ENCODE measurements at regions not wholly inside any gene's neighbourhood (a gene's known extent, or its start where the extent isn't known, plus 50 kb on each side); places are given as distances from the start of the nearest gene placed in this dataset.
"Not testable (repeated sequence)": the region's sequence is repeated elsewhere in the genome, so short reads cannot be mapped to it uniquely, and the experiment has no call there.

- DNase-seq (ENCODE audit: low read depth in 2 of 2) = no peak
These were observed 1408.7 kb upstream of the GOT2 start for GRCh38 chr16:60142619-60143347.

DNA sequence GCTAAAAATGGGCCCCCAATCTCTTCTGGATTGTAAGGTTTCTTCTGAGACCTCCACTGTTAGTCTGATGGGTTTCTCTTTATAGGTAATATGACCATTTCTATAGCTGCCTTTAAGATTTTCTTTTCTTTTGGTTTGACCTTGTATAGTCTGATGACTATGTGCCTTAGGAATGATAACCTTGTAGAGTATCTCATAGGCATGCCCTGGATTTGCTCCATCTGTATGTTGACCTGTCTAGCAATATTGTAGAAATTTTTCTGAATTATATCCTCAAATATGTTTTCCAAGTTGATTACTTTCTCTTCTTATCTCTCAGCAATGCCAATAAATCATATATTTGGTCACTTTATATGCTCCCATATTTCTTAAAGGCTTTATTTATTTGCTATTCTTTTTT, 1403.8 kb upstream of the GOT2 start:
- DNase-seq (ENCODE audit: low read depth in 2 of 2) = no peak

DNA sequence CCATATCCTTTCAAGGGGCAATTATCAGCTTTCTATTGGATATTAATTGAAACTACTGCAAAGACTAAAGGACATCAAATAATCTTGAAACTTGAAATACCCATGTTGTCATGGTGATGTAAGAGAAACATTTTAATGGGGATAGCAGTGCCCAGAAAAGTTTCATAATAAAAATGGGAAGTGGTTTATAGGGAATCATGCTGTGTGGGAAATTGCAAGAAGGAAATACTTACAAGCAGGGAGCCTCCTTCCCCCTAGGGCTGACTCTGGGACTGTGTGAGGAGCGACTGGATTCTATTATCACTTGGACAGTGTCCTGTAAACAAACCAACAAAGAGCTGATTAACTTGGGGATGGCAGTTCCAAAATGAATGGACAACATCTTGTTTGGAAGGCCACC, 1393.1 kb upstream of the GOT2 start:
- DNase-seq (ENCODE audit: low read depth in 2 of 2) = no peak

- not testable (repeated sequence) for DNase-seq (ENCODE audit: low read depth in 2 of 2)
These were observed 1392.0 kb upstream of the GOT2 start for GRCh38 chr16:60126115-60126514.

- no peak for DNase-seq (ENCODE audit: low read depth in 2 of 2)
These were observed 1389.4 kb upstream of the GOT2 start for GRCh38 chr16:60123392-60124023.

- DNase-seq (ENCODE audit: low read depth in 2 of 2) = no peak
These were observed 1386.5 kb upstream of the GOT2 start for GRCh38 chr16:60120586-60120985.

DNA sequence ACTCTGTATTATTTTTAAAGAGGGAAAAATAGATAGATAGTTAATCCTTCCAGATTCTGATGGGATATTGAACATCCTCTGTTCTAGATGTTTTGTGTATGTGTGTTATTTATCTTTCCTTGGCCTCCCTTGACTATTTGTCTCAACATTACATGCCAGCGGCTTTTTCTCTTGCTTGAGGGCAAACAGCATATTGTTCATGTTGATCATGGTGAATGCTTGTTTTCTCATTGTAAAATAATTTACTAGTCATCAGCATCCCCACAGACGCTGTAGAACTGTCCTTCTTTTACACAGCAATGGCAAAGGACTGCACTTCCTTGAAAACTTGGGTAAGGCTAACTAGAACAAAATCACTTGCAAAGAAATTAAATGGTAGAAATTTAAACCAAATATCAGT, 1376.4 kb upstream of the GOT2 start:
- DNase-seq (ENCODE audit: low read depth in 2 of 2) = no peak

GRCh38 chr16:60107871-60108270, 1373.8 kb upstream of the GOT2 start:
- DNase-seq (ENCODE audit: low read depth in 2 of 2) = no peak

DNA sequence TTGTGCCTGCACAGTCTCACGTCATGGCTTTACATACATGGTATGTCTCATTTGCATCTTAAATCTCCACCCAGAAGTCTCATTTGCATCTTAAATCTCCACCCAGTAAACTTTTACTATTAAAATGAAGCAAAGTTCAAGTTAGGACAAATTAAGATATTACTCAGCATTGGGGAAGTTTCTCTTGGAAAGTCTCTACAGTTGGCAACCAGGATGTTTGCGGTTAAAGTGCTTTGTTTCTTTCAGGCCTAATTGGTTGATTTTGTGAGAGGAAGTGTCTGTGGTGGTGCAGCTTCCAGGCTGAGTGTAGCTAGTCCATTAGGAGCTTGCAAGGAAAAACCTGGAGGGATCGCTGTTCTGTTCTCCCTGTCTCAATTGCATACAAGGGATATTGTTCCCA, 1373.3 kb upstream of the GOT2 start:
- DNase-seq (ENCODE audit: low read depth in 2 of 2) = no peak

GRCh38 chr16:60100371-60100770, 1366.3 kb upstream of the GOT2 start:
- DNase-seq (ENCODE audit: low read depth in 2 of 2) = no peak

DNA sequence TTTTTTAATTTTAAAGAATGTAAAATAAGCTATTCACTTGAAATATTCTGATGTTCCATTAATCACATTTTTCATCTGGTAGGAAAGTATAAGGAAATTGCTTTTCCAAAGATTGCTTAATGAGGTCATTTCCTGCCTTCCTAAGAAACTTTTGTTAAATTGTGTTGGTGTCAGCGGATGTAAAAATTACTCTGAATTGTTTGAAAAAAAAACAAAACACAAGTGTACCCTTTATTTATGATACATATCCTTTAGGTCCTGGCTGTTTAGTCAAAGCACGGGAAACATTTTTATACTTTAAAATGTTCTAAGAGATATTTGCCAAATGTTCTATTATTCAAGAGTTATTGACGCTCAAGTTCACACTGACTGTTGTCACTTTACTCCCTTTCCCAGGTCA, 1357.4 kb upstream of the GOT2 start:
- no peak for DNase-seq (ENCODE audit: low read depth in 2 of 2)

DNA sequence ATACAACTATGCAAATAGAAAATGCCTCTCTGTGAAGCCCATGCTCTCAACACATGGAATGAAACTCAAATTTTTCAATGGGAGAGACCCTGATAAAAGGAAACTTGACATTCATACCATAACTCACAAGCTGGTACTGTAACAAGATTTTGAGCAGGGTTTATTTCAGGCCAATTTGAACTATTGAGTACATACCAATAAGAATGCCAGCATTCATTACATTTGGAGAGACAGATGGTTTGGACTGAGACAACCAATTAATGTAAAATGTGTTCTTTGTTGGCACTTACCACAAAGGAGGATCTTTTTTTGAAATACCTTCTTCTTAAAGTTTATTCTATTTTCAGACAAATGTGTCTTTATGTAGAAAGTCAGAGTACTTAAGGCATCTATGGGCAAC, 1357.0 kb upstream of the GOT2 start:
- DNase-seq (ENCODE audit: low read depth in 2 of 2) = no peak

DNA sequence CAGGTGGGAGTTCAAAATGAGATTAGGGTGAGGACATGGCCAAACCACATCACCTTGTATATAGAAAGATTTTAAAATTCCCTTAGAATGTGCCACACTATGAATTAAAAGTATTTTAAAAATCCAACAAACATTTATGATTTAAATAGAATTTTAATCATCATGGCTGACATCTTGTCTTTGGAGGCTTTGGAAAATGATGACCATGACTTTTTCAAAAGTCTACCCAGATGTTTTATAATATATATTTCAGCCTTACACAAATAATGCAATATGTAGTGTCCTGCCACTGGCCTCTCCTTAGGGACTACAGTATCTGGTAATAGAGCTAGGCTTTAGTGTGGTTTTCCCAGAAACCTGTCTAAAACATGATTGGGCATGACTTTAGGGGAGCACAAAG, 1353.4 kb upstream of the GOT2 start:
- no peak for DNase-seq (ENCODE audit: low read depth in 2 of 2)

DNA sequence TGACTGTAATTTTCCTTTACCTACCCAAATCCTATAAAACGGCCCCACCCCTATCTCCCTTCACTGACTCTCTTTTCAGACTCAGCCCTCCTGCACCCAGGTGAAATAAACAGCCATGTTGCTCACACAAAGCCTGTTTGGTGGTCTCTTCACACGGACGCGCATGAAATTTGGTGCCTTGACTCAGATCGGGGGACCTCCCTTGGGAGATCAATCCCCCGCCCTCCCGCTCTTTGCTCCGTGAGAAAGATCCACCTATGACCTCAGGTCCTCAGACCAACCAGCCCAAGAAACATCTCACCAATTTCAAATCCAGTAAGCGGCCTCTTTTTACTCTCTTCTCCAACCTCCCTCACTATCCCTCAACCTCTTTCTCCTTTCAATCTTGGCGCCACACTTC, 1344.7 kb upstream of the GOT2 start:
- not testable (repeated sequence) for DNase-seq (ENCODE audit: low read depth in 2 of 2)

- DNase-seq (ENCODE audit: low read depth in 2 of 2) = no peak
These were observed 1343.7 kb upstream of the GOT2 start for GRCh38 chr16:60077861-60078260.

DNA sequence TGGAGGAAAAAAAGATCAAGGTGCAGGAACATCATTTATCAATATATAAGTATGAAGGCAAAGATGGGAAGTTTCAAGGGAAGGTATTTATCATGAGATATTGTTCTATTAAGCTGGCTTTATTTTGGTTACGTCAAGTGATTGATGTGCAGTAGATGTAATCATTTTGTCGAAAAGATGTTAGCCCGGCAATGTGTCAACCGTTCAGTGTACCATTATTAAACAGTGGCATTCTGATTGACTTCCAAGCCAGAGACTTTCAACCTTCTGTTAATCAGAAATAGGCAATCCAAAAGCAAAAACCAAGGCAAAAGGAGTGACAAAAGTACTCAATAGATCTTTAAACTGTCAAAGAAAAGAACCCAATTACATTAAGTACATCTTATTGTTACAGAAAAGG, 1340.3 kb upstream of the GOT2 start:
- DNase-seq (ENCODE audit: low read depth in 2 of 2) = no peak

- no peak for DNase-seq (ENCODE audit: low read depth in 2 of 2)
These were observed 1339.3 kb upstream of the GOT2 start for GRCh38 chr16:60073376-60073775.

- DNase-seq (ENCODE audit: low read depth in 2 of 2) = no peak
These were observed 1329.9 kb upstream of the GOT2 start for GRCh38 chr16:60064026-60064425.

- DNase-seq (ENCODE audit: low read depth in 2 of 2) = no peak
These were observed 1327.3 kb upstream of the GOT2 start for GRCh38 chr16:60061396-60061795.

DNA sequence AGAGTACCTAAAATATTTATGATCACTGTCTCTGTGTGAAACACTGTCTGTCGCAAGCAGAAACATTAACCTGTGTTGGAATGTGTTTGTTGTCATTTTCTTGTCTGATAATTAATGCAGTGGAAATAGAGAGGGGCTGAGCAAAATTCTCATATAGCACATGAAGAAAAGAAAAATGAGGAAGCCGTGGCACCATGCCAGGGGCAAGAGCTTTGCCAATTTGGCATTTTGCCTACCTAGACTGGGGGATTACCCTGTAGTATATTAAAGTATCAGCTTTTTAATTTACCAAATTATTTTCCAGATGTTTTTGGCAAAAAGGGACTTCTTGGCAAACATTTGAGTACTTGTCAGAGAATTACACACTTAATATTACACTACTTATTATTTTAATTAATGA, 1326.6 kb upstream of the GOT2 start:
- DNase-seq (ENCODE audit: low read depth in 2 of 2) = no peak

DNA sequence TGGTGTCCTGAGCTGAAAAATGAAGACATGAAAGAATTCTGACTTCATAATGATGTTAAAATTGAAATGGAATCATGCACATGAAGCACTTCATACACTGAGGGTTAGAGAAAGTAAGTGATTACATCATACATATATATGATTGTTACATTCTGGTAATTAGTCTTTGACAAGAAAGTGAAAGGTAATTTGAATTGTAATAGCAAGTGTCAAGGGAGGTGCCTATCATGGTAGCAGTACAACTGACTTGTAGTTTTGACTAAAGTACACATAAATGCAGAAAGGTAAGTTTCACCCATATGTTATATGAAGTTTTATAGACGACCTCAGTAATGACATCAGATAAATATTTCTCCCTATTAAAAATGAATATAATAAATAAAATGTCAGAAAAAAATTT, 1325.0 kb upstream of the GOT2 start:
- DNase-seq (ENCODE audit: low read depth in 2 of 2) = no peak

DNA sequence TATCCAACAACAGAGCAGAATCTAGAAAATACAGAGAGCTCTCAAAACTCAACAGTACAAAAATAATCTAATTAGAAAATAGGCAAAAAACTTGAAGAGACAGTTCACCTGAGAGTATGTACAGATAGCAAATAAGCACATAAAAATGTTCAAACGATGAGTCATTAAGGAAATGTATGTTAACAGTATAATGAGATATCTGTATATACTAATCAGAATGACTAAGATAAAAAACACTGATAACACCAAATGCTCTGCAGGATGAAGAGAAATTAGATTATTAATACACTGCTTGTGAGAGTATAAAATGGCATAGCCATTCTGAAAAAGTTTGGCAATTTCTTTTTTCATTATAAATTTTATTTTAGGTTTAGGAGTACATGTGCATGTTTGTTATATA, 1307.6 kb upstream of the GOT2 start:
- no peak for DNase-seq (ENCODE audit: low read depth in 2 of 2)

- no peak for DNase-seq (ENCODE audit: low read depth in 2 of 2)
These were observed 1297.6 kb upstream of the GOT2 start for GRCh38 chr16:60031740-60032139.

DNA sequence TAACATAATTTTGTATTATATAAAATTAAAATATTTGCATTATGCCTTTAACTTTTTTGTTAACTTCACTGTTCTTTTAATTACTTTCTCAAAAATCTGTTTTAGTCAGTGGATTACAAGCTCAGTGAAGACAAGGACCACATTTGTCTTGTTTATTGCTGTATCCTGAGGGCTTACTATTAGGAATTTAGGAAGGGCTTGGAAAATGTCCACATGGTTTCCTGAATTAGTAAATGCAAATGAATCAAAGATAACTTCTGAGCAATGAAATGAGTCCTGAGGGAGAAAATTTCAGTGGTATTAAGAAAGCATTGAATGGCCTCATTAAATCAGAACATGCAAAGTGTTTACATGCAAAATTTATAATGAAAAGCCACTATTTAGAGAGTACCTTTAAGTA, 1293.2 kb upstream of the GOT2 start:
- no peak for DNase-seq (ENCODE audit: low read depth in 2 of 2)
